ENCODE measurements at regions not wholly inside any gene's neighbourhood (a gene's known extent, or its start where the extent isn't known, plus 50 kb on each side); places are given as distances from the start of the nearest gene placed in this dataset.

DNA sequence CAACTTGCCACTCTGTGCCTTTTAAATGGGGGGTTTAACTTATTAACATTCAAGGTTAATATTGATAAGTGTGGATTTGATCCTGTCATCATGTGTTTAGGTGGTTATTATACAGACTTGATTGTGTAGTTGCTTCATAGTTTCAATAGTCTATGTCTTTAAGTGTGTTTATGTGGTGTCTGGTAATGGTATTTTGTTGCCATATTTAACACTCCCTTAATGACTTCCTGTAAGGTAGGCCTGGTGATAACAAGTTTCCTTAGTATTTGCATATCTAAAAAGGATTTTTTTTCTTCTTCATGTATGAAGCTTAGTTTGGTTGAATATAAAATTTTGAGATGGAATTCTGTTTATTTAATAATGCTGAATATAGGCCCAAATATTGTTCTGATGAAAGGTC, 506.0 kb upstream of the ZNF462 start:
- no peak for DNase-seq

DNA sequence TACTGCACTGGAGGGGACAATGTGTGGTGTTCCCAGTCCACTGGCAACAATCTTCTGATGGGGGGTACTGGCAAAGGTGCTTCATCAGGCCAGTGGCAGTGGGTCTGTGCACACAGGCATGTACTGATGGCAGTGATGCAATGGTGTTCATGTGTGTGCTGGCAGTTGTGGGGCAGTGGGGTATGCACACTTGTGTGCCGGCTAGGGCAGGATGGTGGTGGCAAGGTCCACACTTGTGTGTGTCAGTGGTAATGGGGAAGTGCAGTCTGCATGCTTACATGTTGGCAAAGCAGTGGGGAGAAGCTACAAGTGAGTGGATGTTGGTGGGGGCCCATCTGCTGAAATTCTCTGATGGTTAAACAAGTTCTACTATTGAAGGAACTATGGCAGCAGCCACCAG, 504.6 kb upstream of the ZNF462 start:
- DNase-seq: no peak

DNA sequence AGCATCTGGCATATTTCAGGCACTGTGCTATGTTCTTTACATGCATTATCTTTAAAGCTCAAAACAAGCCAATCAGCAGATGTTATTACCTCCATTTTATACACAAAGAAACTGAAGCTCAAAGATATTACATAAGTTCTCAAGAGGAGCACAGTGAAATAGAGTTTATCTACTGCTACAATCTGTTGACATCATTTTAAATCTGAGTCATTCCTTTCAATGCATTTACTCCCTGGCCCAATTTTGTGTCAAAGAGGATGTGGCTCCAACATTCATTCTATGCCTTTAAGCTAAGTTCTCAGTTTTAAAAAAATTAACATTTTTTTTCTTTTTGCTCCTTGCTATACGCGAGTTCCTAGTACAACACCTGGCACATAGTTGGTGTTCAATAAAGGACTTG, 486.3 kb upstream of the ZNF462 start:
- DNase-seq: no peak

DNA sequence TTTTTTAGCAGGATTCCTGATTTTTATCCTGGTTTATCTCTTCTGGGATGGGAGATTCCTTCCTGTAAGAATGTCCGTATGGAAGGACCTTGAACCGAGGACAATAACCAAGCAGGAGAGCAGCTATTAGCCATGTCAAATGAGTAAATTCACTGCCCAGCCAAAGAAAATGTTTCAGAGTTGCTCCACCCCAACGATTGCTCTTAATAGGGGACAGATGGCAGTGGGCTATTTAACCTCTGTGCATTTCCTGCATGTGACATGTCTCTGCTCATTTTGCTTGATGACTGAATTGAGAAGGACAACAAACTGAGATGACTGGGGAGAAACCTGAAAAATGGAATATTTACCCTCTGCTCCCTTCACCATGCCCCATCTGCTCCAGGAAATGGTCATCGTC, 479.9 kb upstream of the ZNF462 start:
- DNase-seq: no peak

- DNase-seq: no peak
Observed at GRCh38 chr9:106387965-106388364, 475.0 kb upstream of the ZNF462 start.

- DNase-seq: no peak
Observed at GRCh38 chr9:106393226-106393625, 469.7 kb upstream of the ZNF462 start.

DNA sequence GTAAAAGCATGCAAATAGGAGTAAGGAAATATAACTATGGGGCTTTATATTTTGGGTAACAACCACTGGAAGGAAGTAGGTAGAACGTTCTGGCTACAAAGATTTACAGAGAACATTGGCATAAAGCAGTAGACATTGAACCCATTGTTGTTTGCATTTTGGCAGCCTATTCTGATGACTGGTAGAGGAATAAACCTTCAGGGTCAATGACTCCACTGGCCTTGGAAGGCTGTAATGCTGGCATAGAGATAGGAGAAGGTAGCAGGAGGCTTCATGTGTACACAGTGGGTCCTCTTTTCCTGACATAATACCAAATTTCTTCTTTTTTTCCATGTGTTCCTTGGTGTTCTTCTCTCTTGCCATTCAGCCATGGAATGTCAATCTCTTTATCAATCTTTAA, 462.8 kb upstream of the ZNF462 start:
- no peak for DNase-seq

GRCh38 chr9:106400950-106401349, 462.0 kb upstream of the ZNF462 start:
- no peak for DNase-seq

- DNase-seq: no peak
Observed at GRCh38 chr9:106403081-106403480, 459.9 kb upstream of the ZNF462 start.

DNA sequence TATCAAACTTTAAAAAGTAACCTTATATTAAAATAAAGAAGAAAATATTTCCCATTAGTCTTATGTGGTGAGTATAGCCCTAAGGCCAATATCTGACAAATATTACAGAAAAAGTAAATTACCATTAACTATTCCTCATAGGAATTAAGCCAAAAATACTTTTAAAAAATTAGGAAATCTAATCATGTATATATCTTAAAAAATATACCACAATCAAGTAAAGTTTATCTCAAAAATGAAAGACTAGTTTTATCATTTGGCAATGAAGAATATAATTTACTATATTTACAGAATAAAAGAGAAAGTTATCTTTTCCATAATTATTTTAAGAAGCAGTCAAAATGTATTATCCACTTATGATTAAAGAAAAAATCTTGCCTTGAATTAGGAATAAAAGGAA, 458.8 kb upstream of the ZNF462 start:
- no peak for DNase-seq

- no peak for DNase-seq
Observed at GRCh38 chr9:106405871-106406435, 457.0 kb upstream of the ZNF462 start.

DNA sequence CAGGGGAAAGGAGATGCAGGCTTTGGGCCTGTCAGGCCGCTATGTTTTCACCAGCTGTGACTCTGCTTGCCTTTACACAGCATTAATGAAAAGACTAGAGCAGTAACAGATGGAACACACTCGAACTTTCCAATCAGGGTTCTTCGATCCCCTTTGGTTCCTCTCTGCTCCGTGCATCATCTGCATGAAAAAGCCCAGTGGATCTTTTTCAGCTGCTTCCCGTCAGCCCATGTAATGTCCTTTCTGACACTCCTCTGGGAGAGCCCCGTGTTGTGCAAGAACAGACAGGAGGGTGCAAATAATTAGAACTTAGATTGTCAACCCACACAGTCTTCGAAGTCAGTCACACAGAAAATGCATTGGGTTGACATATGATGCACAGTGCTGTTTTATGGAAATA, 448.9 kb upstream of the ZNF462 start:
- no peak for DNase-seq

GRCh38 chr9:106417685-106418084, 445.3 kb upstream of the ZNF462 start:
- DNase-seq: no peak

- no peak for DNase-seq
Observed at GRCh38 chr9:106419829-106420228, 443.1 kb upstream of the ZNF462 start.

DNA sequence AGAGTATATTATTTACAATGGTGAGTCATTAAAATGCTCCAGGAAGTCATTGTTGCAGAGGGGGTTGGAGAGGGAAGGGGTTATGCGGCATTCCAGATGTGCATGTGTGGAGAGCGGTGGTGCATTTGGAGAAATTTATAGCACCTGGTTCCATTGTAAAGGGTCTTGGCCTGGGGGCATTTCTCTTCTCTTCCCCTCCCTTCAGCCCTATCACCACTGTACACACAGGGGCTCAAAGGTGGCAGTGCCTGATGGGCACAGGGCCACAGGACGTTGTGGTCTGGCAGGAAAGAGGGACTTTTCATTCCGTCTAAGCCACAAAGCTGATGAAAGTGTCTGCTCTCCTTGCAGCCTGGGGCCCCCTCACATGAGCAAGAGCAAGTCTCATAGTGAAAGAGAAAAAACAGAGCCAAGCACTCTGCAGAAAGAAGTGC, 442.4 kb upstream of the ZNF462 start:
- DNase-seq: no peak

DNA sequence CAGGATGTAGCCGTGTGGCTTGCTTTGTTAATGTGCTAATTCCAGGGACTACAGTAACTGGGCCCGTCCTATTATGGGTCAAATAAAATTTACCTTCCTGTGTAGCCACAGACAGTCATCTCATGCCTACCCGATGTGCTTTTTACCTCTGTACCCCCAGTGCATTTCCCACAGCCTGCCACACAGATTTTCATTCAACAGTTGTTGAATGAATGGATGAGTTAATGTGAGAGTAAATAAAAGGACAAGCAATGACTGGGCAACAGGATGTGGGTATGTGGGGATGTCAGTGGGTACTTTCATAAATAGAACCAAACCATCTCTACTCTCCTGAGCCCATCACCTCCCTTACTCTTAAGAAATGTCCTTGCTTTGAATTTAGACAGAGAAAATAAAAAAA, 441.2 kb upstream of the ZNF462 start:
- no peak for DNase-seq

DNA sequence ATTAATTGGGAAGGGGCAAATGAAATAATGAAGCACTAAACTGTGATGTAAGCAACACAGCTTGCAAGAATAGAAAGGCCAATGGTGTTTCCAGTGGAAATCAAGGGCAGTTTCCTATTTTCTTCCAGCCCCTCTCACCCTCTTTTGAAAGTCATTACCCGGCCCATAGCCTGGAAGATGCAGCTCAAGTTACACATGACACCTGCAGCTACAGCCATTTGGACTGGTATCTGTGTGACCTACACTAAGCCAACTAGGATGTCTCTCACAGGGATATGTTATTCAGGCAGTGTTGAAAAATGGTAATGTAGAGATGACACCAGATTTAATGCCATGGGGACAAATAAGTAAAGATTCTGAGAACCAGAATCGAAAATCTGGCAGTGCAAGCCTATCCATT, 439.4 kb upstream of the ZNF462 start:
- no peak for DNase-seq

- DNase-seq: no peak
Observed at GRCh38 chr9:106432631-106433030, 430.3 kb upstream of the ZNF462 start.

DNA sequence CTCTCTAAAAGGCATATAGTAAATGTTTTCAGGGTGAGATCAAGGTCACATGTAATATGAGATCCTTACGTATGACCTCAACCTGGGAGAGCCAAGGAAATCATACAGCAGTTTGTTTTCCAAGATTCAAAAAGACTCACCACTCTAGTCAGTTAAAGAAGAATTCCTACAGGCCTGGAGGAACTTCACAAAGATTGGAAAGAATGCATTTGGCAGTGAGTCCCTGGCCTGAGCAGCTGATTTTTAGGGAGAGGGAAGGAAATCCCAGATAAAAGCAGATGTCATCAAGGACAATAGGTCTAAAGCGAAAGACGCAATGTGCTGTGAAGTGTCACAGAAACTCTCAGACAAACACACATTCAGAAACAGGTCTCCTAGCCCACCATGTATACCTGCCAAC, 424.0 kb upstream of the ZNF462 start:
- no peak for DNase-seq

DNA sequence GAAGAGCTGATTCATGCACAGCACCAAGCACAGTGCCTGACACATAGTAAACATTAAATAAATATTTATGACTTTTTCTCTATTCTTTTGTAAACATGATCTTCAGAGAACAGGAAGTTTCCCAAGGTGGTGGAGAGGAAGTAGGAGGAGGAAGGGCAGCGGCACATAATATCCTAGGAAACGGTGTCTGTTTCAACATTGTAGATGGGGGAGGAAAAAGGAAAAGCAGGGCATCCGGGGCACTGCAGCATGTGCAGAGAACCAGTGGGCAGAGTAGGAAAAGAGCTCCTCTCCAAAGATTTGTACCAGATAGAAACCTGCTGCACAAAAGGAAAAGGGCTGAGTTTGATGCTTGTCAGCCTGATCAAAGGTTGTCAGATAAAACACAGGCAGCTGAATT, 421.7 kb upstream of the ZNF462 start:
- no peak for DNase-seq

GRCh38 chr9:106443520-106443919, 419.4 kb upstream of the ZNF462 start:
- no peak for DNase-seq

- no peak for DNase-seq
Observed at GRCh38 chr9:106445107-106445506, 417.9 kb upstream of the ZNF462 start.

DNA sequence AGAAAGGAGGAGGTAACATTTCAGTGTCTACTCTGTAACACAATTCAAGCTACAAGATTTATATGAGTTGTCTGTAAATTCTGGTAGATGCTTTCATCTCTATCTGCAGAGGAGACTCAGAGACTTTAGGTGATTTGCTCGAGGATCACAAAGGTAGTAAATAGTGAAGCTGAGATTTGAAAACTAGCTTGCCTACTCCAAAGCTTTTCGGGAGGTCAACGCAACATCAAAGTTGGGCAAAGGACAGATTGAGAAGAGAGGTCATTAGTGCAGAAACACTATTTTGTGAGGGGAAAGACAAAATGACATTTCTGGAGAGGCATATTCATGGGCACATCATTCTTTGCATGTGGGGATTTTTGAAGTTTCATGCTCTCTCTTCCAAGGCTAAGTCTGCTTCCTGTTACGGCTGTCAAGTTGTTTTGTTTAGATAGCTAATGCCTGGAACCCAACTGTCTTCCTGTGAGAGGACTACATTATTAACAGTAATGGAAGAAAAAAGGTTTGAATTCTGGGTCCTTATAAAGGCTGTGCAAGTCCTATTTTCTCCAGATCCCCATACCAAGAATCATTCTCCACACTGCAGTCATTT, 413.5 kb upstream of the ZNF462 start:
- no peak for DNase-seq

DNA sequence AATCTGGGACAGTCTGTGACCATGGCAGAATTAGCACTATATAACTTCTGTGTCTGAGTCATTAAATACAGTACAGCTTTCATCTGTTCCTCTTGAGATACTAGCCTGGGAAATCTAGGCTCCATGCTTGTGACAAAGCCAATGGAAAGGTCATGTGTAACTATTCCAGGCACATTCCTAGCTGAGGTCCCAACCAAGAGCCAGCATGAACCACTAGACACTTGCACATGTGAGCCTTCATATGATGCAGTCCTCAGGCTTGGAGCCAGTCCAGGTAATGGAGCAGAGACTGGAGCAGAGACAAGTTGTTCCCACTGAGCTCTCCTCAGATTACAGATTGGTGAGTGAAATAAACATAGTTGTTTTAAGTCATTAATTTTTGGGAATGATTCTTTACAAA, 412.4 kb upstream of the ZNF462 start:
- DNase-seq: no peak

DNA sequence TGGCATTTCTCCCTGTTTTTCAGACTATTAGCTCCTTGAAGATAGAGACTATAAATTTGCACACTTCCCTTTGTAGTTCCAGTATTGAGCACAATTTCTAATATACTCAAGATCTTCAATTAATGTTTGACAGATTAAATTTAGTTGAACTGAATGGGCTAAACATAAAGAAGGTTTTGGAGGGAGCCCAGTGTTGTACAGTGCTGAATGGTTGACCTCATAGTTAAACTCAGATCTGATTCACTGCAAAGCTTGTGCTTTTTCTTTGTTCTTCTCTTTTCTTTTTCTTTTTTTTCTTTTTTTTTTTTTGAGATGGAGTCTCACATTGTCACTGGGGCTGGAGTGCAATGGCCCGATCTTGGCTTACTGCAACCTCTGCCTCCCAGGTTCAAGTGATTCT, 411.7 kb upstream of the ZNF462 start:
- no peak for DNase-seq

DNA sequence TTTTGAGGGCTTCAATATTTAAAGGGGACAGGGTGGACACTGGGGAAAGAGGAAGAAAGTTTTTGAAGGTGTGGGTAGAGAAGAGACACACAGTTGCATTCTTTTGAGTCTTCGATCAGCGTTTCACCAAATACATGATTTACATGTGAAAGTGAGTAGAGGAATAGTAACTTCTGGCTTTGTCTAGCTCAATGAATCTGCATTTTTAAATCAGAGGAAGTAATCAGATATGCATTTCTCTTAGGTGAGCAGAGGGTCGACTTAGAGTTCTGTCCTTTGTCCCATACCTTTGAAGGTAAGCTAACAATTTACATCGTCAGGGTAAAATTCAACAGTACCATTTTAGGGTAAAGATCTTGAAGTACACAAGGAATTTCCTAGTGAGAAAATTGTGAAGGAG, 406.4 kb upstream of the ZNF462 start:
- no peak for DNase-seq
